H9 (cell line): ENCODE measurements at regions not wholly inside any gene's neighbourhood (a gene's known extent, or its start where the extent isn't known, plus 50 kb on each side); places are given as distances from the start of the nearest gene placed in this dataset.

Experiments used
- DNase-seq: peaks from one replicate; pipeline ENCODE4 v3.0.0-alpha.2; 2017
- H2AFZ ChIP-seq: one replicate; pipeline ENCODE4 v1.6.1; 2013; ENCODE audit warnings: mild to moderate bottlenecking, low read length, control low read depth, moderate library complexity
- H2AK5ac ChIP-seq: 2 replicates; pipeline ENCODE4 v1.6.1; 2013; ENCODE audit warnings: low read length, control low read depth, mixed read lengths; ENCODE audit not compliant: insufficient read length
- H2BK120ac ChIP-seq: one replicate; pipeline ENCODE4 v1.6.1; 2013; ENCODE audit warnings: low read depth, mild to moderate bottlenecking, low read length, control low read depth, inconsistent platforms; ENCODE audit not compliant: poor library complexity, severe bottlenecking
- H2BK12ac ChIP-seq: 2 replicates; pipeline ENCODE4 v1.6.1; 2013; ENCODE audit warnings: low read length, control low read depth, mixed read lengths, low read depth; ENCODE audit not compliant: insufficient read length
- H2BK15ac ChIP-seq: 2 replicates; pipeline ENCODE4 v1.6.1; 2013; ENCODE audit warnings: low read depth, low read length, control low read depth
- H2BK20ac ChIP-seq: one replicate; pipeline ENCODE4 v1.6.1; 2013; ENCODE audit warnings: low read depth, mild to moderate bottlenecking, low read length, control low read depth, inconsistent platforms; ENCODE audit not compliant: poor library complexity, severe bottlenecking
- H2BK5ac ChIP-seq: 2 replicates; pipeline ENCODE4 v1.6.1; 2013; ENCODE audit warnings: low read length, control low read depth, mixed read lengths; ENCODE audit not compliant: insufficient read length
- H3K14ac ChIP-seq: 2 replicates; pipeline ENCODE4 v1.6.1; 2013; ENCODE audit warnings: low read length, control low read depth; ENCODE audit not compliant: insufficient read depth
- H3K18ac ChIP-seq: 2 replicates; pipeline ENCODE4 v1.6.1; 2013; ENCODE audit warnings: low read depth, mild to moderate bottlenecking, mixed read lengths, low read length, control low read depth; ENCODE audit not compliant: insufficient read length
- H3K23ac ChIP-seq: 2 replicates; pipeline ENCODE4 v1.6.1; 2013; ENCODE audit warnings: low read length, control low read depth, mixed read lengths, low read depth; ENCODE audit not compliant: insufficient read length
- H3K23me2 ChIP-seq: 2 replicates; pipeline ENCODE4 v1.6.1; 2013; ENCODE audit warnings: low read depth, mild to moderate bottlenecking, mixed read lengths, low read length, control low read depth; ENCODE audit not compliant: insufficient read length, poor library complexity, severe bottlenecking
- H3K27ac ChIP-seq: 2 replicates; pipeline ENCODE4 v1.5.1; 2013; ENCODE audit warnings: low read length, control low read depth, mixed read lengths, low read depth; ENCODE audit not compliant: insufficient read length
- H3K27me3 ChIP-seq: 2 replicates; pipeline ENCODE4 v1.6.1; 2013; ENCODE audit warnings: low read length, control low read depth, inconsistent platforms; ENCODE audit not compliant: insufficient read depth
- H3K4ac ChIP-seq: 2 replicates; pipeline ENCODE4 v1.6.1; 2013; ENCODE audit warnings: low read depth, mild to moderate bottlenecking, control low read depth, inconsistent platforms, low read length, moderate library complexity
- H3K4me1 ChIP-seq: 2 replicates; pipeline ENCODE4 v1.6.1; 2013; ENCODE audit warnings: low read length, control low read depth, inconsistent platforms; ENCODE audit not compliant: insufficient read depth
- H3K4me2 ChIP-seq: 2 replicates; pipeline ENCODE4 v1.6.1; 2013; ENCODE audit warnings: low read length, control low read depth, mixed read lengths; ENCODE audit not compliant: insufficient read length, insufficient read depth
- H3K56ac ChIP-seq: 2 replicates; pipeline ENCODE4 v1.6.1; 2013; ENCODE audit warnings: low read depth, mild to moderate bottlenecking, mixed read lengths, low read length, control low read depth; ENCODE audit not compliant: insufficient read length
- H3K79me1 ChIP-seq: 2 replicates; pipeline ENCODE4 v1.6.1; 2013; ENCODE audit warnings: low read depth, mild to moderate bottlenecking, moderate library complexity, low read length, control low read depth, inconsistent platforms; ENCODE audit not compliant: insufficient read depth, poor library complexity, severe bottlenecking
- H3K79me2 ChIP-seq: 2 replicates; pipeline ENCODE4 v1.6.1; 2013; ENCODE audit warnings: low read length, control low read depth, inconsistent platforms; ENCODE audit not compliant: insufficient read depth
- H3K9ac ChIP-seq: 2 replicates; pipeline ENCODE4 v1.6.1; 2013; ENCODE audit warnings: low read length, control low read depth, mixed read lengths; ENCODE audit not compliant: insufficient read length; ENCODE audit errors: extremely low read depth
- H3K9me3 ChIP-seq: one replicate; pipeline ENCODE4 v1.6.1; 2013; ENCODE audit warnings: low read depth, low read length, inconsistent platforms; ENCODE audit not compliant: control insufficient read depth
- H3T11ph ChIP-seq: one replicate; pipeline ENCODE4 v1.6.1; 2013; ENCODE audit warnings: mild to moderate bottlenecking, low read length, control low read depth, inconsistent platforms
- H4K20me1 ChIP-seq: one replicate; pipeline ENCODE4 v1.6.1; 2013; ENCODE audit not compliant: control insufficient read depth, insufficient read length, insufficient read depth
- H4K5ac ChIP-seq: 2 replicates; pipeline ENCODE4 v1.6.1; 2013; ENCODE audit warnings: low read depth, mild to moderate bottlenecking, mixed read lengths, low read length, control low read depth; ENCODE audit not compliant: insufficient read length
- H4K8ac ChIP-seq: replicated peaks from 2 replicates; pipeline ENCODE4 v1.6.1; 2013; ENCODE audit warnings: low read length, control low read depth, mixed read lengths, low read depth; ENCODE audit not compliant: insufficient read length
- H4K91ac ChIP-seq: 2 replicates; pipeline ENCODE4 v1.6.1; 2013; ENCODE audit warnings: low read depth, mild to moderate bottlenecking, moderate library complexity, mixed read lengths, low read length, control low read depth; ENCODE audit not compliant: insufficient read length
- H3K27ac Mint-ChIP-seq, 3 experiments: 2 replicates in 2 of 3; 3 replicates in 1 of 3; pipeline ENCODE4 v1.8.0; 2020 to 2021; ENCODE audit warnings: mixed read lengths in 3 of 3, mild to moderate bottlenecking in 1 of 3, moderate library complexity in 1 of 3
- H3K27me3 Mint-ChIP-seq: 2 replicates; pipeline ENCODE4 v1.8.0; 2021; ENCODE audit warnings: low read depth, mild to moderate bottlenecking, moderate library complexity, mixed read lengths
- H3K36me3 Mint-ChIP-seq, 3 experiments: 2 replicates in 2 of 3; 3 replicates in 1 of 3; pipeline ENCODE4 v1.8.0; 2020 to 2021; ENCODE audit warnings: low read depth in 3 of 3, mixed read lengths in 3 of 3; ENCODE audit not compliant: insufficient read depth in 1 of 3
- H3K4me1 Mint-ChIP-seq, 2 experiments: 2 replicates each; pipeline ENCODE4 v1.8.0; 2020; ENCODE audit warnings: mixed read lengths in 2 of 2
- H3K4me3 Mint-ChIP-seq, 2 experiments: 2 replicates in 1 of 2; 3 replicates in 1 of 2; pipeline ENCODE4 v1.8.0; 2020 to 2021; ENCODE audit warnings: mild to moderate bottlenecking in 2 of 2, mixed read lengths in 2 of 2, moderate library complexity in 1 of 2
- H3K9me3 Mint-ChIP-seq, 2 experiments: 2 replicates in 1 of 2; 3 replicates in 1 of 2; pipeline ENCODE4 v1.8.0; 2020; ENCODE audit warnings: mild to moderate bottlenecking in 2 of 2, mixed read lengths in 2 of 2, moderate library complexity in 1 of 2
- CTCF ChIP-seq: fragments of 200-600 bp; sonication (generic); conservative IDR thresholded peaks from 3 replicates; pipeline ENCODE4 v1.8.0; 2021; ENCODE audit warnings: antibody characterized with exemption, mild to moderate bottlenecking
- WGBS: extraction: QIAGEN DNeasy Blood & Tissue Kit; methylation state at CpG from one replicate; pipeline ENCODE4 v1.1.7; 2013; ENCODE audit warnings: missing lambda C conversion rate, low lambda C conversion rate, mixed read lengths; ENCODE audit not compliant: insufficient read length; ENCODE audit errors: extremely low coverage; 5-methylcytosine and 5-hydroxymethylcytosine counted together

GRCh38 chr3:156762631-156763185 lies 63.4 kb upstream of the LEKR1 start:
- Histone ChIP-seq H4K8ac (no peak overlapping the region), H3K4ac (no peak overlapping the region), H3K9me3 (no peaks in the 10 kb centered on the region), H3K23me2 (no peaks in the 10 kb centered on the region), H3K4me2 (no peak overlapping the region), H4K20me1 (no peaks in the 10 kb centered on the region), H3K18ac (no peak overlapping the region), H4K5ac (no peak overlapping the region), H2BK12ac (no peak overlapping the region), H2AFZ (no peak overlapping the region), H3K56ac (no peak overlapping the region), H2AK5ac (no peak overlapping the region), H4K91ac (no peak overlapping the region), H2BK5ac (no peak overlapping the region), H3K79me1 (no peaks in the 10 kb centered on the region), H3T11ph (no peak overlapping the region), H3K9ac (no peak overlapping the region), H3K23ac (no peak overlapping the region), H2BK15ac (no peak overlapping the region), H3K79me2 (no peaks in the 10 kb centered on the region), H2BK20ac (no peak overlapping the region), H2BK120ac (no peak overlapping the region), H3K4me1 (no peaks in the 10 kb centered on the region), H3K14ac (no peak overlapping the region), H3K27me3 (no peaks in the 10 kb centered on the region), H3K27ac (no peak overlapping the region)
- DNase-seq = no peak
- peak overlapping the region in 1 of 3 experiments; percentile 21; a peak in 1 of 7 replicates for H3K27ac Mint-ChIP-seq
- no peak for TF ChIP-seq CTCF
- no peaks in the 10 kb centered on the region for H3K36me3 Mint-ChIP-seq
- no peaks in the 10 kb centered on the region for H3K9me3 Mint-ChIP-seq
- no peak overlapping the region for H3K4me3 Mint-ChIP-seq
- no CpG with 5 or more reads among the region's 4 CpGs for WGBS
- peaks cover 10 to 15% of the 10 kb centered on the region in 2 experiments for H3K4me1 Mint-ChIP-seq
- H3K27me3 Mint-ChIP-seq = no peaks in the 10 kb centered on the region
